Mesenchymal stem cell (in vitro differentiated cells and primary cell): ENCODE measurements at regions not wholly inside any gene's neighbourhood (a gene's known extent, or its start where the extent isn't known, plus 50 kb on each side); places are given as distances from the start of the nearest gene placed in this dataset.

ENCODE experiments used
- DNase-seq: peaks from one replicate; pipeline ENCODE4 v3.0.0-alpha.2; 2013
- H2AFZ ChIP-seq: one replicate; pipeline ENCODE4 v1.6.1; 2013; ENCODE audit warnings: low read depth, mild to moderate bottlenecking, control low read depth, inconsistent platforms, low read length, moderate library complexity
- H2AK5ac ChIP-seq: 2 replicates; pipeline ENCODE4 v1.6.1; 2013; ENCODE audit warnings: low read length, moderate library complexity, mild to moderate bottlenecking, inconsistent platforms; ENCODE audit not compliant: severe bottlenecking
- H2BK120ac ChIP-seq: one replicate; pipeline ENCODE4 v1.6.1; 2013; ENCODE audit warnings: low read depth, mild to moderate bottlenecking, inconsistent platforms, low read length, moderate library complexity
- H2BK12ac ChIP-seq, 2 experiments: one replicate each; pipeline ENCODE4 v1.6.1; 2013; ENCODE audit warnings: inconsistent platforms in 2 of 2, low read length in 2 of 2, mild to moderate bottlenecking in 2 of 2, moderate library complexity in 2 of 2, control low read depth in 1 of 2
- H2BK15ac ChIP-seq: one replicate; pipeline ENCODE4 v1.6.1; 2013; ENCODE audit warnings: mild to moderate bottlenecking, low read depth, inconsistent platforms; ENCODE audit not compliant: poor library complexity, severe bottlenecking
- H2BK5ac ChIP-seq: 2 replicates; pipeline ENCODE4 v1.6.1; 2013; ENCODE audit warnings: low read depth, mild to moderate bottlenecking, low read length, control low read depth, inconsistent platforms; ENCODE audit not compliant: poor library complexity, severe bottlenecking
- H3K14ac ChIP-seq, 2 experiments: one replicate each; pipeline ENCODE4 v1.6.1; 2013; ENCODE audit warnings: inconsistent platforms in 2 of 2, low read length in 2 of 2, control low read depth in 1 of 2, mild to moderate bottlenecking in 1 of 2, moderate library complexity in 1 of 2
- H3K18ac ChIP-seq, 2 experiments: one replicate each; pipeline ENCODE4 v1.6.1; 2013; ENCODE audit warnings: inconsistent platforms in 2 of 2, low read length in 2 of 2, control low read depth in 1 of 2, low read depth in 1 of 2, mild to moderate bottlenecking in 1 of 2
- H3K23ac ChIP-seq, 2 experiments: one replicate each; pipeline ENCODE4 v1.6.1; 2013; ENCODE audit warnings: inconsistent platforms in 2 of 2, low read length in 2 of 2, mild to moderate bottlenecking in 2 of 2, moderate library complexity in 2 of 2, control low read depth in 1 of 2
- H3K27ac ChIP-seq: 2 replicates; pipeline ENCODE4 v1.5.1; 2013; ENCODE audit warnings: mild to moderate bottlenecking, moderate library complexity, low read length, control low read depth, inconsistent platforms; ENCODE audit not compliant: poor library complexity, severe bottlenecking
- H3K27me3 ChIP-seq, 2 experiments: 2 replicates each; pipeline versions ENCODE4 v1.6.1 to v1.7.0; 2013; ENCODE audit warnings: low read length in 2 of 2, mild to moderate bottlenecking in 2 of 2, moderate library complexity in 2 of 2, control low read depth in 1 of 2, inconsistent platforms in 1 of 2; ENCODE audit not compliant: control insufficient read depth in 1 of 2, insufficient read depth in 1 of 2
- H3K36me3 ChIP-seq, 2 experiments: 2 replicates each; pipeline versions ENCODE4 v1.6.1 to v1.7.0; 2013; ENCODE audit warnings: low read length in 2 of 2, control low read depth in 1 of 2, inconsistent platforms in 1 of 2, low read depth in 1 of 2, mild to moderate bottlenecking in 1 of 2; ENCODE audit not compliant: insufficient read depth in 2 of 2, control insufficient read depth in 1 of 2
- H3K4ac ChIP-seq, 2 experiments: one replicate each; pipeline ENCODE4 v1.6.1; 2013; ENCODE audit warnings: inconsistent platforms in 2 of 2, low read length in 2 of 2, mild to moderate bottlenecking in 2 of 2, moderate library complexity in 2 of 2, control low read depth in 1 of 2, low read depth in 1 of 2
- H3K4me1 ChIP-seq: 2 replicates; pipeline ENCODE4 v1.6.1; 2013; ENCODE audit warnings: low read depth, low read length, control low read depth; ENCODE audit not compliant: control insufficient read depth, insufficient read depth
- H3K4me2 ChIP-seq: 2 replicates; pipeline ENCODE4 v1.6.1; 2013; ENCODE audit warnings: low read length, mild to moderate bottlenecking, inconsistent platforms; ENCODE audit not compliant: poor library complexity, severe bottlenecking
- H3K4me3 ChIP-seq, 2 experiments: 2 replicates each; pipeline versions ENCODE4 v1.5.1 to v1.7.0; 2013; ENCODE audit warnings: low read length in 2 of 2, mild to moderate bottlenecking in 2 of 2, control low read depth in 1 of 2, low read depth in 1 of 2; ENCODE audit not compliant: insufficient read depth in 1 of 2
- H3K79me1 ChIP-seq: replicated peaks from 2 replicates; pipeline ENCODE4 v1.6.1; 2013; ENCODE audit warnings: mild to moderate bottlenecking, control low read depth, low read length, inconsistent platforms; ENCODE audit not compliant: poor library complexity, severe bottlenecking
- H3K9ac ChIP-seq: 2 replicates; pipeline ENCODE4 v1.7.0; 2013; ENCODE audit warnings: mild to moderate bottlenecking, low read length, moderate library complexity
- H3K9me3 ChIP-seq: 2 replicates; pipeline ENCODE4 v1.7.0; 2013; ENCODE audit warnings: mild to moderate bottlenecking, low read length; ENCODE audit not compliant: control insufficient read depth
- H4K8ac ChIP-seq: one replicate; pipeline ENCODE4 v1.6.1; 2013; ENCODE audit warnings: inconsistent platforms, mild to moderate bottlenecking, low read length, moderate library complexity
- H4K91ac ChIP-seq: one replicate; pipeline ENCODE4 v1.6.1; 2013; ENCODE audit warnings: mild to moderate bottlenecking, low read length, inconsistent platforms
- WGBS: methylation state at CpG from one replicate; pipeline ENCODE4 v1.1.7; 2013; ENCODE audit warnings: mixed read lengths; 5-methylcytosine and 5-hydroxymethylcytosine counted together

GRCh38 chr11:70894566-70895365 is 357.6 kb downstream of the SHANK2 start:
- Histone ChIP-seq H2BK120ac (no peak overlapping the region), H3K4me1 (no peaks in the 10 kb centered on the region), H3K23ac (no peak overlapping the region), H4K8ac (no peak overlapping the region), H3K79me1 (peaks cover 1% of the 10 kb centered on the region), H3K4me3 (no peak overlapping the region), H2AK5ac (no peak overlapping the region), H2BK12ac (no peak overlapping the region), H3K27ac (no peak overlapping the region), H3K27me3 (no peaks in the 10 kb centered on the region), H3K18ac (no peak overlapping the region), H2BK15ac (no peak overlapping the region), H4K91ac (no peak overlapping the region), H3K4ac (no peak overlapping the region), H2AFZ (no peak overlapping the region), H3K9me3 (peaks cover 19% of the 10 kb centered on the region), H3K36me3 (peaks cover 0 to 5% of the 10 kb centered on the region in 2 experiments), H2BK5ac (no peak overlapping the region), H3K9ac (no peak overlapping the region), H3K14ac (no peak overlapping the region), H3K4me2 (no peak overlapping the region)
- no peak for DNase-seq
- 85% methylated on average over 20 of the region's 20 CpGs for WGBS

GRCh38 chr11:70895366-70895670 is 357.1 kb downstream of the SHANK2 start:
- no peak overlapping the region for H2BK5ac ChIP-seq
- H3K9me3 ChIP-seq: peaks cover 18% of the 10 kb centered on the region
- H3K36me3 ChIP-seq: peaks cover 0 to 5% of the 10 kb centered on the region in 2 experiments
- H3K18ac ChIP-seq: no peak overlapping the region
- no peak overlapping the region for H2AFZ ChIP-seq
- H3K27ac ChIP-seq: no peak overlapping the region
- H3K14ac ChIP-seq: no peak overlapping the region
- 90% methylated on average over 11 of the region's 11 CpGs for WGBS
- no peak overlapping the region for H2BK15ac ChIP-seq
- H3K4me3 ChIP-seq: no peak overlapping the region
- H2BK120ac ChIP-seq: no peak overlapping the region
- no peak overlapping the region for H4K91ac ChIP-seq
- DNase-seq: no peak
- H3K27me3 ChIP-seq: no peaks in the 10 kb centered on the region
- no peak overlapping the region for H3K9ac ChIP-seq
- no peak overlapping the region for H4K8ac ChIP-seq
- H2BK12ac ChIP-seq: no peak overlapping the region
- peaks cover 1% of the 10 kb centered on the region for H3K79me1 ChIP-seq
- H2AK5ac ChIP-seq: no peak overlapping the region
- no peak overlapping the region for H3K23ac ChIP-seq
- H3K4ac ChIP-seq: no peak overlapping the region
- no peak overlapping the region for H3K4me2 ChIP-seq
- H3K4me1 ChIP-seq: no peaks in the 10 kb centered on the region

GRCh38 chr11:70897429-70897828 is 354.9 kb downstream of the SHANK2 start:
- Histone ChIP-seq H3K36me3 (peaks cover 0 to 5% of the 10 kb centered on the region in 2 experiments), H4K8ac (no peak overlapping the region), H2AFZ (no peak overlapping the region), H4K91ac (no peak overlapping the region), H3K79me1 (peaks cover 1% of the 10 kb centered on the region), H2BK12ac (no peak overlapping the region), H3K9me3 (peaks cover 18% of the 10 kb centered on the region), H3K14ac (no peak overlapping the region), H3K23ac (no peak overlapping the region), H2BK15ac (no peak overlapping the region), H2BK120ac (no peak overlapping the region), H2AK5ac (no peak overlapping the region), H2BK5ac (no peak overlapping the region), H3K4me3 (no peak overlapping the region), H3K4ac (no peak overlapping the region), H3K9ac (no peak overlapping the region), H3K27me3 (no peaks in the 10 kb centered on the region), H3K4me2 (no peak overlapping the region), H3K18ac (no peak overlapping the region), H3K4me1 (no peaks in the 10 kb centered on the region), H3K27ac (no peak overlapping the region)
- WGBS: no CpG with 5 or more reads among the region's 1 CpG
- DNase-seq: no peak

- Histone ChIP-seq H3K18ac (no peak overlapping the region), H4K8ac (no peak overlapping the region), H3K27me3 (no peaks in the 10 kb centered on the region), H3K79me1 (no peaks in the 10 kb centered on the region), H2BK12ac (no peak overlapping the region), H3K4me3 (no peak overlapping the region), H2BK120ac (no peak overlapping the region), H4K91ac (no peak overlapping the region), H3K9ac (no peak overlapping the region), H3K4ac (no peak overlapping the region), H3K4me2 (no peak overlapping the region), H2BK5ac (no peak overlapping the region), H3K14ac (no peak overlapping the region), H2BK15ac (no peak overlapping the region), H2AFZ (no peak overlapping the region), H3K27ac (no peak overlapping the region), H3K23ac (no peak overlapping the region), H3K36me3 (peaks cover 0 to 5% of the 10 kb centered on the region in 2 experiments), H3K9me3 (peaks cover 18% of the 10 kb centered on the region), H3K4me1 (no peaks in the 10 kb centered on the region), H2AK5ac (no peak overlapping the region)
- DNase-seq: no peak
- WGBS: 80% methylated on average over 6 of the region's 6 CpGs
Measured at GRCh38 chr11:70899616-70900015, 352.8 kb downstream of the SHANK2 start.
